IMR-90 (cell line): ENCODE measurements at regions not wholly inside any gene's neighbourhood (a gene's known extent, or its start where the extent isn't known, plus 50 kb on each side); places are given as distances from the start of the nearest gene placed in this dataset.

Experiments
- ATAC-seq: fragments of 200-7000 bp; cut with Tn5 transposase; 2 replicates; pipeline ENCODE4 v1.9.1; 2020; ENCODE audit warnings: low read depth, mild to moderate bottlenecking, moderate library complexity
- BruUV-seq: library from RNA; stranded (reverse); fragments of 400-500 nt; replicated peaks from 2 replicates; lab custom pipeline; 2021; lab: Mats Ljungman, UMichigan
- CTCF ChIA-PET: fragments of 300-600 bp; formaldehyde crosslinking; extraction: SDS; loops from one replicate; lab custom pipeline; 2021; ENCODE audit warnings: antibody characterized with exemption; lab: Yijun Ruan, JAX
- POLR2A ChIA-PET: fragments of 300-600 bp; sonication (Branson Sonifier 250); formaldehyde crosslinking; loops from one replicate; lab custom pipeline; 2022; ENCODE audit warnings: antibody characterized with exemption; ENCODE audit not compliant: unreplicated experiment; lab: Charles Lee
- DNase-seq: peaks from one replicate; pipeline ENCODE4 v3.0.0; 2013
- H2AFZ ChIP-seq: replicated peaks from 2 replicates; pipeline ENCODE3; 2013; ENCODE audit warnings: low read length, mild to moderate bottlenecking; ENCODE audit not compliant: poor library complexity
- H2AK5ac ChIP-seq: 2 replicates; pipeline ENCODE4 v1.6.1; 2013; ENCODE audit warnings: low read depth, low read length, inconsistent platforms
- H2AK9ac ChIP-seq: replicated peaks from 2 replicates; pipeline ENCODE3; 2013; ENCODE audit warnings: mild to moderate bottlenecking, low read depth, low read length, moderate library complexity; ENCODE audit not compliant: poor library complexity
- H2BK120ac ChIP-seq: 2 replicates; pipeline ENCODE4 v1.6.1; 2013; ENCODE audit warnings: low read depth, low read length, inconsistent platforms
- H2BK15ac ChIP-seq: 3 replicates; pipeline ENCODE4 v1.6.1; 2013; ENCODE audit warnings: low read depth, low read length, inconsistent platforms
- H2BK20ac ChIP-seq: 2 replicates; pipeline ENCODE4 v1.6.1; 2013; ENCODE audit warnings: low read depth, mild to moderate bottlenecking, inconsistent platforms, low read length, moderate library complexity
- H2BK5ac ChIP-seq: 2 replicates; pipeline ENCODE4 v1.6.1; 2013; ENCODE audit warnings: mild to moderate bottlenecking, low read depth, low read length, inconsistent platforms; ENCODE audit not compliant: poor library complexity, severe bottlenecking
- H3K14ac ChIP-seq: replicated peaks from 2 replicates; pipeline ENCODE4 v1.6.1; 2013; ENCODE audit warnings: low read depth, low read length, inconsistent platforms
- H3K18ac ChIP-seq: 2 replicates; pipeline ENCODE4 v1.6.1; 2013; ENCODE audit warnings: low read depth, low read length, control low read depth
- H3K23ac ChIP-seq: 2 replicates; pipeline ENCODE4 v1.6.1; 2013; ENCODE audit warnings: low read depth, low read length, inconsistent platforms
- H3K27ac ChIP-seq: 2 replicates; pipeline ENCODE4 v1.5.1; 2013; ENCODE audit warnings: mild to moderate bottlenecking, control low read depth, low read length; ENCODE audit not compliant: insufficient read depth
- H3K27me3 ChIP-seq: 2 replicates; pipeline ENCODE4 v1.6.1; 2013; ENCODE audit warnings: low read length; ENCODE audit not compliant: control insufficient read depth, insufficient read depth
- H3K36me3 ChIP-seq: 2 replicates; pipeline ENCODE4 v1.6.1; 2013; ENCODE audit warnings: low read length, mixed read lengths; ENCODE audit not compliant: control insufficient read depth, insufficient read depth
- H3K4ac ChIP-seq: 2 replicates; pipeline ENCODE4 v1.6.1; 2013; ENCODE audit warnings: low read depth, low read length, inconsistent platforms
- H3K4me1 ChIP-seq: 2 replicates; pipeline ENCODE4 v1.6.1; 2013; ENCODE audit warnings: low read length, mixed read lengths; ENCODE audit not compliant: control insufficient read depth, insufficient read depth
- H3K4me2 ChIP-seq: 2 replicates; pipeline ENCODE4 v1.6.1; 2013; ENCODE audit warnings: low read depth, mild to moderate bottlenecking, control low read depth, low read length, moderate library complexity
- H3K4me3 ChIP-seq: 2 replicates; pipeline ENCODE4 v1.5.1; 2013; ENCODE audit warnings: low read depth, mild to moderate bottlenecking, control low read depth, low read length, moderate library complexity; ENCODE audit not compliant: insufficient read depth
- H3K56ac ChIP-seq: 2 replicates; pipeline ENCODE4 v1.6.1; 2013; ENCODE audit warnings: low read length, inconsistent platforms; ENCODE audit not compliant: insufficient read depth; ENCODE audit errors: extremely low read depth
- H3K79me1 ChIP-seq, 2 experiments: 2 replicates each; pipeline ENCODE4 v1.6.1; 2013; ENCODE audit warnings: low read length in 2 of 2, inconsistent platforms in 1 of 2, low read depth in 1 of 2
- H3K9ac ChIP-seq: 2 replicates; pipeline ENCODE4 v1.6.1; 2013; ENCODE audit warnings: low read depth, low read length, control low read depth
- H3K9me1 ChIP-seq: 2 replicates; pipeline ENCODE4 v1.6.1; 2013; ENCODE audit warnings: low read length, inconsistent platforms; ENCODE audit not compliant: insufficient read depth
- H3K9me3 ChIP-seq: 2 replicates; pipeline ENCODE4 v1.6.1; 2013; ENCODE audit warnings: low read length; ENCODE audit not compliant: control insufficient read depth, insufficient read depth
- H4K20me1 ChIP-seq: 2 replicates; pipeline ENCODE4 v1.6.1; 2013; ENCODE audit warnings: low read length, inconsistent platforms; ENCODE audit not compliant: insufficient read depth
- H4K5ac ChIP-seq: 2 replicates; pipeline ENCODE4 v1.6.1; 2013; ENCODE audit warnings: mild to moderate bottlenecking, low read depth, low read length, control low read depth
- H4K8ac ChIP-seq, 2 experiments: 2 replicates each; pipeline ENCODE4 v1.6.1; 2013; ENCODE audit warnings: low read depth in 2 of 2, low read length in 2 of 2, control low read depth in 1 of 2, inconsistent platforms in 1 of 2
- H4K91ac ChIP-seq: 2 replicates; pipeline ENCODE4 v1.6.1; 2013; ENCODE audit warnings: low read depth, low read length, inconsistent platforms; ENCODE audit not compliant: insufficient read depth
- BHLHE40 ChIP-seq: fragments of 150-350 bp; IDR thresholded peaks from 2 replicates; pipeline ENCODE4 v1.6.1; 2016; ENCODE audit warnings: mild to moderate bottlenecking, low read depth, low read length
- CEBPB ChIP-seq: IDR thresholded peaks from 2 replicates; pipeline ENCODE4 v1.6.1; 2012; ENCODE audit warnings: low read depth, low read length, improper control_type of control experiment
- CHD1 ChIP-seq: IDR thresholded peaks from 2 replicates; pipeline ENCODE4 v1.6.1; 2012; ENCODE audit warnings: low read depth, low read length, improper control_type of control experiment
- FOS ChIP-seq: fragments of 150-350 bp; IDR thresholded peaks from 2 replicates; pipeline ENCODE4 v1.6.1; 2016; ENCODE audit warnings: low read depth, low read length
- MAFK ChIP-seq: IDR thresholded peaks from 2 replicates; pipeline ENCODE4 v1.6.1; 2012; ENCODE audit warnings: low read depth, low read length, improper control_type of control experiment
- MAZ ChIP-seq: IDR thresholded peaks from 2 replicates; pipeline ENCODE4 v1.6.1; 2012; ENCODE audit warnings: low read depth, mild to moderate bottlenecking, low read length, improper control_type of control experiment, moderate library complexity, borderline replicate concordance
- MXI1 ChIP-seq: IDR thresholded peaks from 2 replicates; pipeline ENCODE4 v1.6.1; 2012; ENCODE audit warnings: low read depth, mild to moderate bottlenecking, low read length, moderate library complexity, borderline replicate concordance
- NFE2L2 ChIP-seq: fragments of 150-350 bp; IDR thresholded peaks from 2 replicates; pipeline ENCODE4 v1.6.1; 2016; ENCODE audit warnings: low read depth, mild to moderate bottlenecking, low read length
- POLR2A ChIP-seq: IDR thresholded peaks from 2 replicates; pipeline ENCODE4 v1.6.1; 2012; ENCODE audit warnings: mild to moderate bottlenecking, low read depth, low read length
- RAD21 ChIP-seq: IDR thresholded peaks from 2 replicates; pipeline ENCODE4 v1.6.1; 2012; ENCODE audit warnings: low read length, improper control_type of control experiment
- RCOR1 ChIP-seq: IDR thresholded peaks from 2 replicates; pipeline ENCODE4 v1.6.1; 2012; ENCODE audit warnings: mild to moderate bottlenecking, low read length, improper control_type of control experiment; ENCODE audit not compliant: insufficient replicate concordance
- RFX5 ChIP-seq: IDR thresholded peaks from 2 replicates; pipeline ENCODE4 v1.8.0; 2012; ENCODE audit warnings: low read depth, mild to moderate bottlenecking, low read length, moderate library complexity
- SMC3 ChIP-seq: fragments of 150-350 bp; IDR thresholded peaks from 2 replicates; pipeline ENCODE4 v1.6.1; 2016; ENCODE audit warnings: low read depth, mild to moderate bottlenecking, antibody characterized with exemption, low read length, moderate library complexity
- USF2 ChIP-seq: fragments of 150-350 bp; IDR thresholded peaks from 2 replicates; pipeline ENCODE4 v1.6.1; 2017; ENCODE audit warnings: mild to moderate bottlenecking, antibody characterized with exemption, low read length, low read depth
- WGBS, 2 experiments: methylation state at CpG; one replicate each; pipeline versions ENCODE4 v1.1.5 to v1.1.7; 2013; ENCODE audit warnings: missing lambda C conversion rate in 2 of 2; ENCODE audit not compliant: insufficient read length in 1 of 2; ENCODE audit errors: extremely low coverage in 2 of 2; 5-methylcytosine and 5-hydroxymethylcytosine counted together
- dilution Hi-C: fragments of 300-500 bp; cut with HindIII; formaldehyde crosslinking; loops from one replicate; pipeline ENCODE4 v1.14.3; 2018; ENCODE audit warnings: low sequenced_read_pairs; ENCODE audit not compliant: unreplicated experiment
- in situ Hi-C: fragments of 300-500 bp; cut with MboI; formaldehyde crosslinking; loops from 3 replicates; pipeline ENCODE4 v1.14.3; 2019; ENCODE audit warnings: low sequenced_read_pairs, inconsistent platforms, mixed read lengths
- intact Hi-C: fragments of 100-400 bp; cut with micrococcal nuclease; formaldehyde crosslinking; loops from 2 replicates; pipeline ENCODE4 v1.10.0; 2022
- TF ChIP-seq, protein P1 (sequence below): conservative IDR thresholded peaks from 2 replicates; pipeline ENCODE4 v1.5.1; 2012; ENCODE audit warnings: mild to moderate bottlenecking, low read depth, low read length, improper control_type of control experiment
- TF ChIP-seq, protein P2 (sequence below): fragments of 150-350 bp; IDR thresholded peaks from 2 replicates; pipeline ENCODE4 v1.6.1; 2016; ENCODE audit warnings: low read depth, mild to moderate bottlenecking, low read length, moderate library complexity, borderline replicate concordance

DNA sequence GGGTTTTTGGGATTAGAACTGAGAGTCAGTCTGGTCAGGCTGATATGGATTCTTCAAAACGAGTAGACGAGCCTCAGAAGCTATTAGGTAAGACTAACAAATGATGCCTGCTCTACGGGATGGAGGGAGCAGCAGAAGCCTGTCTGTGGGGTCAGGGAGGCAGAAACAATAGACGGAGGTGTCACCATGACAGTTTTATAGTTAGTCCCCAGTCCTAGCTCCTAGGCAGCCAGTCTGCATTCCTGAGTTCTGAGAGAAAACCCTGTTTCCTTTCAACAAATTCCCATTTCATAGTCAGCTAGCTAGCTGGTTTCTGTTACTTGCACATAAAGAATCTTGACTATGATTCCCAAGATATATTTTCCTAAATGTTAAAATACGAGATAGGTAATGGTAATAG, 542.1 kb downstream of the PID1 start:
- no peak for ATAC-seq
- Histone ChIP-seq H2AK5ac (no peak overlapping the region; the same call in 1 of the 2 replicates), H3K23ac (no peak overlapping the region), H3K36me3 (no peaks in the 10 kb centered on the region), H2BK5ac (no peak overlapping the region), H3K56ac (no peak overlapping the region), H3K18ac (no peak overlapping the region), H4K91ac (no peak overlapping the region), H4K5ac (no peak overlapping the region), H3K9me1 (no peaks in the 10 kb centered on the region), H3K4me1 (no peaks in the 10 kb centered on the region), H3K4me2 (no peak overlapping the region), H4K20me1 (no peaks in the 10 kb centered on the region), H3K27me3 (no peaks in the 10 kb centered on the region), H2BK15ac (no peak overlapping the region), H3K4me3 (no peak overlapping the region), H3K4ac (no peak overlapping the region), H2BK20ac (no peak overlapping the region), H3K14ac (no peak overlapping the region), H4K8ac (no peak overlapping the region), H3K79me1 (no peaks in the 10 kb centered on the region), H2AK9ac (no peak overlapping the region), H2AFZ (peak overlapping the region; percentile 62), H2BK120ac (no peak overlapping the region), H3K9me3 (0 out of 2 replicates have a peak, but pooled peaks cover 3% of the 10 kb centered on the region), H3K27ac (no peak overlapping the region), H3K9ac (no peak overlapping the region)
- ChIA-PET CTCF (no interaction called here), POLR2A (no interaction called here)
- intact Hi-C loops (no loop called here), in situ Hi-C loops (no loop called here), dilution Hi-C loops (no loop called here)
- no CpG with 5 or more reads among the region's 5 CpGs for WGBS, 2 experiments
- DNase-seq = no peak
- BruUV-seq = no TSS peak
- no peak for TF ChIP-seq MAZ
- TF ChIP-seq MXI1 = no peak
- TF ChIP-seq, protein P1, sequence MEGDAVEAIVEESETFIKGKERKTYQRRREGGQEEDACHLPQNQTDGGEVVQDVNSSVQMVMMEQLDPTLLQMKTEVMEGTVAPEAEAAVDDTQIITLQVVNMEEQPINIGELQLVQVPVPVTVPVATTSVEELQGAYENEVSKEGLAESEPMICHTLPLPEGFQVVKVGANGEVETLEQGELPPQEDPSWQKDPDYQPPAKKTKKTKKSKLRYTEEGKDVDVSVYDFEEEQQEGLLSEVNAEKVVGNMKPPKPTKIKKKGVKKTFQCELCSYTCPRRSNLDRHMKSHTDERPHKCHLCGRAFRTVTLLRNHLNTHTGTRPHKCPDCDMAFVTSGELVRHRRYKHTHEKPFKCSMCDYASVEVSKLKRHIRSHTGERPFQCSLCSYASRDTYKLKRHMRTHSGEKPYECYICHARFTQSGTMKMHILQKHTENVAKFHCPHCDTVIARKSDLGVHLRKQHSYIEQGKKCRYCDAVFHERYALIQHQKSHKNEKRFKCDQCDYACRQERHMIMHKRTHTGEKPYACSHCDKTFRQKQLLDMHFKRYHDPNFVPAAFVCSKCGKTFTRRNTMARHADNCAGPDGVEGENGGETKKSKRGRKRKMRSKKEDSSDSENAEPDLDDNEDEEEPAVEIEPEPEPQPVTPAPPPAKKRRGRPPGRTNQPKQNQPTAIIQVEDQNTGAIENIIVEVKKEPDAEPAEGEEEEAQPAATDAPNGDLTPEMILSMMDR = no peak
- TF ChIP-seq NFE2L2 = no peak
- no peak for TF ChIP-seq POLR2A
- TF ChIP-seq RFX5 = no peak
- no peak for TF ChIP-seq CHD1
- no peak for TF ChIP-seq BHLHE40
- no peak for TF ChIP-seq MAFK
- no peak for TF ChIP-seq USF2
- no peak for TF ChIP-seq CEBPB
- TF ChIP-seq FOS = no peak
- no peak for TF ChIP-seq RCOR1
- TF ChIP-seq, protein P2, sequence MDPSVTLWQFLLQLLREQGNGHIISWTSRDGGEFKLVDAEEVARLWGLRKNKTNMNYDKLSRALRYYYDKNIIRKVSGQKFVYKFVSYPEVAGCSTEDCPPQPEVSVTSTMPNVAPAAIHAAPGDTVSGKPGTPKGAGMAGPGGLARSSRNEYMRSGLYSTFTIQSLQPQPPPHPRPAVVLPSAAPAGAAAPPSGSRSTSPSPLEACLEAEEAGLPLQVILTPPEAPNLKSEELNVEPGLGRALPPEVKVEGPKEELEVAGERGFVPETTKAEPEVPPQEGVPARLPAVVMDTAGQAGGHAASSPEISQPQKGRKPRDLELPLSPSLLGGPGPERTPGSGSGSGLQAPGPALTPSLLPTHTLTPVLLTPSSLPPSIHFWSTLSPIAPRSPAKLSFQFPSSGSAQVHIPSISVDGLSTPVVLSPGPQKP = no peak
- TF ChIP-seq RAD21 = no peak
- TF ChIP-seq SMC3 = no peak
